Adrenal gland (tissue), 5 donors: ENCODE measurements at regions not wholly inside any gene's neighbourhood (a gene's known extent, or its start where the extent isn't known, plus 50 kb on each side); places are given as distances from the start of the nearest gene placed in this dataset.

Experiments
- POLR2A ChIP-seq, 2 donors: fragments of 450-650 bp; IDR thresholded peaks; one replicate each; pipeline ENCODE4 v1.6.1; 2017; ENCODE audit warnings: antibody characterized with exemption in 2 of 2, mild to moderate bottlenecking in 2 of 2, moderate library complexity in 1 of 2
- TF ChIP-seq, protein P1 (sequence below), 6 experiments: fragments of 450-650 bp in 4 of 6; fragments of 200-600 bp in 2 of 6; sonication (generic) in 1 of 6; IDR thresholded peaks; 1 replicate in 5 of 6; 2 replicates in 1 of 6; pipeline versions ENCODE4 v1.5.1 to v1.8.0; 2016 to 2021; ENCODE audit warnings: antibody characterized with exemption in 6 of 6, mild to moderate bottlenecking in 2 of 6, moderate library complexity in 1 of 6
- donor health status: DM: no; HTN: no; CAD: no.

DNA sequence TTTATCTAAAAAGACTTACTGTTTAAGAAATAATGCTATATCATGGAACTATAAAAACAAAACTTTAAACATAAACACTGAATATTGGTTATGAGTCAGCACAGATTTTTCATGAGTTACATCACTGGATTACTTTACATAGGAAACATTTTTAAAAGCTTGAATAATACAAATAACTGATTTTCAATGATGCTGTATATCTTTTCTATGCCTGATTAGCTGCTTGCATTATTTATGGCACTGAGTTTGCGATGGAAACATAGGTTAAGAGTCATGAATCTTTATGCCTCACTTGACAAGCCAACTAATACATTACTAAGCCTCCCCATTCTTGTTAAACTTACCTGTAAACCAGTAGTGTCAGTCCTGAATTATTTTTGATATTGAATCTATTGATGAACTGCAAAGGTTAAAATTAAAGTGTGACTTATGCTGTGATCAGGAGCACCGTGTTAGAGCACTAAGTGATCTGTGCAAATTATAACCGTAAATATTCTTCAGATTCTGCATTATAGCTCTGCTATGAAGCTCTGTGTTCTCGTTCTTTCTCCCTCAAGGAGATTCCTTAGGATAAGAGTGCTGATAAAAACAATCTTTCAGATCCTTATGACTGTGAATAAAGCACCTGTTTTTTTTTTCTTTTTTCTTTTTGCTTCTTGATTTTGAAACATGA, 437.3 kb upstream of the BCHE start:
- TF ChIP-seq, protein P1, sequence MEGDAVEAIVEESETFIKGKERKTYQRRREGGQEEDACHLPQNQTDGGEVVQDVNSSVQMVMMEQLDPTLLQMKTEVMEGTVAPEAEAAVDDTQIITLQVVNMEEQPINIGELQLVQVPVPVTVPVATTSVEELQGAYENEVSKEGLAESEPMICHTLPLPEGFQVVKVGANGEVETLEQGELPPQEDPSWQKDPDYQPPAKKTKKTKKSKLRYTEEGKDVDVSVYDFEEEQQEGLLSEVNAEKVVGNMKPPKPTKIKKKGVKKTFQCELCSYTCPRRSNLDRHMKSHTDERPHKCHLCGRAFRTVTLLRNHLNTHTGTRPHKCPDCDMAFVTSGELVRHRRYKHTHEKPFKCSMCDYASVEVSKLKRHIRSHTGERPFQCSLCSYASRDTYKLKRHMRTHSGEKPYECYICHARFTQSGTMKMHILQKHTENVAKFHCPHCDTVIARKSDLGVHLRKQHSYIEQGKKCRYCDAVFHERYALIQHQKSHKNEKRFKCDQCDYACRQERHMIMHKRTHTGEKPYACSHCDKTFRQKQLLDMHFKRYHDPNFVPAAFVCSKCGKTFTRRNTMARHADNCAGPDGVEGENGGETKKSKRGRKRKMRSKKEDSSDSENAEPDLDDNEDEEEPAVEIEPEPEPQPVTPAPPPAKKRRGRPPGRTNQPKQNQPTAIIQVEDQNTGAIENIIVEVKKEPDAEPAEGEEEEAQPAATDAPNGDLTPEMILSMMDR (IDR thresholded peaks at IDR 0.05) = no peak
- no peak for TF ChIP-seq POLR2A (IDR thresholded peaks at IDR 0.05)
